ENCODE measurements at regions not wholly inside any gene's neighbourhood (a gene's known extent, or its start where the extent isn't known, plus 50 kb on each side); places are given as distances from the start of the nearest gene placed in this dataset.

- TF ChIP-seq CTCF (IDR thresholded peaks at IDR 0.05; ENCODE audit: low read depth, low read length) (no peak), POLR2A (IDR thresholded peaks at IDR 0.05; ENCODE audit: extremely low read depth, insufficient read length) (no peak)
- TF ChIP-seq, protein P1, sequence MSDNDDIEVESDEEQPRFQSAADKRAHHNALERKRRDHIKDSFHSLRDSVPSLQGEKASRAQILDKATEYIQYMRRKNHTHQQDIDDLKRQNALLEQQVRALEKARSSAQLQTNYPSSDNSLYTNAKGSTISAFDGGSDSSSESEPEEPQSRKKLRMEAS (IDR thresholded peaks at IDR 0.05; ENCODE audit: low read depth, low read length), result no peak
- H3K4me3 ChIP-seq (ENCODE audit: low read depth, low read length), result no peak overlapping the region
- no peak for DNase-seq (ENCODE audit: low read depth)
Measured at GRCh38 chr18:41009926-41010325, 945.1 kb upstream of the PIK3C3 start.

- DNase-seq (ENCODE audit: low read depth), result no peak
- no peak overlapping the region for H3K4me3 ChIP-seq (ENCODE audit: low read depth, low read length)
- TF ChIP-seq, protein P1 (IDR thresholded peaks at IDR 0.05; ENCODE audit: low read depth, low read length), result no peak
- TF ChIP-seq POLR2A (IDR thresholded peaks at IDR 0.05; ENCODE audit: extremely low read depth, insufficient read length) (no peak), MYC (IDR thresholded peaks at IDR 0.05; ENCODE audit: low read depth, low read length) (no peak), CTCF (IDR thresholded peaks at IDR 0.05; ENCODE audit: low read depth, low read length) (no peak)
Measured at GRCh38 chr18:41004324-41004723, 950.7 kb upstream of the PIK3C3 start.

- no peak for TF ChIP-seq CTCF (IDR thresholded peaks at IDR 0.05; ENCODE audit: low read depth, low read length)
- TF ChIP-seq, protein P1 (IDR thresholded peaks at IDR 0.05; ENCODE audit: low read depth, low read length), result no peak
- TF ChIP-seq POLR2A (IDR thresholded peaks at IDR 0.05; ENCODE audit: extremely low read depth, insufficient read length), result no peak
- TF ChIP-seq MYC (IDR thresholded peaks at IDR 0.05; ENCODE audit: low read depth, low read length), result no peak
- no peak overlapping the region for H3K4me3 ChIP-seq (ENCODE audit: low read depth, low read length)
- no peak for DNase-seq (ENCODE audit: low read depth)
Measured at GRCh38 chr18:40995529-40995928, 959.5 kb upstream of the PIK3C3 start.

- TF ChIP-seq MYC (IDR thresholded peaks at IDR 0.05; ENCODE audit: low read depth, low read length) (no peak), CTCF (IDR thresholded peaks at IDR 0.05; ENCODE audit: low read depth, low read length) (no peak), POLR2A (IDR thresholded peaks at IDR 0.05; ENCODE audit: extremely low read depth, insufficient read length) (no peak)
- TF ChIP-seq, protein P1 (IDR thresholded peaks at IDR 0.05; ENCODE audit: low read depth, low read length), result no peak
- no peak overlapping the region for H3K4me3 ChIP-seq (ENCODE audit: low read depth, low read length)
- no peak for DNase-seq (ENCODE audit: low read depth)
Measured at GRCh38 chr18:40993363-40993762, 961.7 kb upstream of the PIK3C3 start.

GRCh38 chr18:40987581-40987980 is 967.5 kb upstream of the PIK3C3 start:
- TF ChIP-seq CTCF (IDR thresholded peaks at IDR 0.05; ENCODE audit: low read depth, low read length) (no peak), MYC (IDR thresholded peaks at IDR 0.05; ENCODE audit: low read depth, low read length) (no peak), POLR2A (IDR thresholded peaks at IDR 0.05; ENCODE audit: extremely low read depth, insufficient read length) (no peak)
- TF ChIP-seq, protein P1 (IDR thresholded peaks at IDR 0.05; ENCODE audit: low read depth, low read length), result no peak
- no peak overlapping the region for H3K4me3 ChIP-seq (ENCODE audit: low read depth, low read length)
- no peak for DNase-seq (ENCODE audit: low read depth)

- no peak for DNase-seq (ENCODE audit: low read depth)
- TF ChIP-seq MYC (IDR thresholded peaks at IDR 0.05; ENCODE audit: low read depth, low read length) (no peak), CTCF (IDR thresholded peaks at IDR 0.05; ENCODE audit: low read depth, low read length) (no peak), POLR2A (IDR thresholded peaks at IDR 0.05; ENCODE audit: extremely low read depth, insufficient read length) (no peak)
- TF ChIP-seq, protein P1 (IDR thresholded peaks at IDR 0.05; ENCODE audit: low read depth, low read length), result no peak
Measured at GRCh38 chr18:40985436-40985835, 969.6 kb upstream of the PIK3C3 start.

More at GRCh38 chr18:40985436-40985835, 969.6 kb upstream of the PIK3C3 start:
- no peak overlapping the region for H3K4me3 ChIP-seq (ENCODE audit: low read depth, low read length)
